ENCODE measurements at regions not wholly inside any gene's neighbourhood (a gene's known extent, or its start where the extent isn't known, plus 50 kb on each side); places are given as distances from the start of the nearest gene placed in this dataset.
A peak's percentile ranks its signal among the peaks of the same experiment; 100 is the strongest.
"Not testable (repeated sequence)": the region's sequence is repeated elsewhere in the genome, so short reads cannot be mapped to it uniquely, and the experiment has no call there.

DNA sequence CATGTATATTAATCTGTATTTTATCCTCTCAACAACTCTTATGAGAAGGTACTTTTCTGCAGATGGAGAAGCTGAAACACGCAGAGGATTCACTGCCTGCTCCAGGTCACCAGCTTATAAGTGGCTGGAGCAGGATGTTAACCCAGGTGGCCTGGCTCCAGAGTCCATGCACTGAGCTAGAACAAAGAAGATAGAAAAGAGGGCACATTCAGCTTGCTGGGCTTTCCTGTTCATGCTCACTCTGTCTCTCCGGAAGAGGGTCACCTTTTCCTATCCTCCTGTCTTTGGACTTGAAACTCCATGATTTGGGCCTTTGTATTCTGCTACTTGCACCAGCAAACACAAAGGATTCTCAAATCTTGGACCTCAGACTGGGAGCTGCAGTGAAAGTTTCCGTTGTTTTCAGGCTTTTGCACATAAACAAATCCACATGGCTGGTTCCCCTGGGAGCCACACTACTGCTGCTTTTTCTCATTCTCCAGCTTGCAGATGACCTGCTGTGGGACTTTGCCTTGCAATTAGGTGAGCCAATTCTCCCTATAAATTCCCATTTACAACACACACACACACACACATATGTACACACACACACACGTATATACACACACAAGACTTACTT is 117.3 kb upstream of the GRK3 start:
- peaks cover 32% of the 10 kb centered on the region for H3K4me1 Mint-ChIP-seq
- DNase-seq: no peak
- intact Hi-C loops (cut with micrococcal nuclease): loop anchor here (5.0 to 10.0 kb wide), 3 partner anchors 82 to 325 kb away; no protein-coding TSS in a partner anchor
- no peak overlapping the region for H3K27ac Mint-ChIP-seq
- no peaks in the 10 kb centered on the region for H3K9me3 Mint-ChIP-seq
- peak overlapping the region; percentile 90 for H3K4me3 Mint-ChIP-seq
- peaks cover 14% of the 10 kb centered on the region for H3K36me3 Mint-ChIP-seq (ENCODE audit: low read depth)
- H3K27me3 Mint-ChIP-seq: no peaks in the 10 kb centered on the region

DNA sequence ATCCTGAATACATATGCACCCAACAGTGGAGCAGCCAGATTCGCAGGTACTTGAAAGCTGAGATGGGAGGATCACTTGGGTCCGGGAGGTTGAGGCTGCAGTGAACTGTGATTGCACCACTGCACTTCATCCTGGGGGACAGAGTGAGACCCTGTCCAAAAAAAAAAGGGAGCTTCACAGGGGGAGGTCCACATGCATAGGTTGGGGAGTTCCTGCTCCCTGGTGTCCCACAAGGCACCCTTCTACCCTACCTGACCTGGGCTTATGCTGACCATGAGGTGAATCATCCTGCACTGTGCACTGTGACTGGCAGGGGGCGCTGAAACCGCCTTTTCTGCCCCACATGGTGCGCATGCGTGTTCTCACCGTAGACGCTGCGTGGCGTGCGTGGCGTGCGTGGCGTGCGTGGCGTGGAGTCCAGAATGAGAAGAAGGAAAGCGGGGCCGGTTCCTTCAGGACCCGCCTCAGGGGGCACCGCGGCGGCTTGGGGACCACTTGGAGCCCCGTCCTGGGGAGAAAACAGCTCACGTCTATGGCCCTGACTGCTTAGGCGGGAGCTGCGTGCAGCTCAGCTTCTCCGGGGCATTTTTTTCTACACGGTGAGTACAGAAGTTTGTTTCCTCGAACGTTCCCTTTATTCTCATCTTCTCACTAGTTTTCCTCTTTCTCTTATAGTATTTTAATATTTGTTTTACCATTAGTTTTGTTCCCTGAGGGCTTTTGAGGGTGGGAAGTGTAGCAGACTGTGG is 116.6 kb upstream of the GRK3 start:
- peak; percentile 97 for DNase-seq
- Mint-ChIP-seq H3K4me3 (peak overlapping the region; percentile 90), H3K27me3 (no peaks in the 10 kb centered on the region), H3K27ac (peak overlapping the region; percentile 95), H3K4me1 (peaks cover 39% of the 10 kb centered on the region), H3K36me3 (ENCODE audit: low read depth) (peaks cover 21% of the 10 kb centered on the region), H3K9me3 (no peaks in the 10 kb centered on the region)
- intact Hi-C loops (cut with micrococcal nuclease): loop anchor here (5.0 to 10.0 kb wide), 3 partner anchors 83 to 324 kb away; no protein-coding TSS in a partner anchor

DNA sequence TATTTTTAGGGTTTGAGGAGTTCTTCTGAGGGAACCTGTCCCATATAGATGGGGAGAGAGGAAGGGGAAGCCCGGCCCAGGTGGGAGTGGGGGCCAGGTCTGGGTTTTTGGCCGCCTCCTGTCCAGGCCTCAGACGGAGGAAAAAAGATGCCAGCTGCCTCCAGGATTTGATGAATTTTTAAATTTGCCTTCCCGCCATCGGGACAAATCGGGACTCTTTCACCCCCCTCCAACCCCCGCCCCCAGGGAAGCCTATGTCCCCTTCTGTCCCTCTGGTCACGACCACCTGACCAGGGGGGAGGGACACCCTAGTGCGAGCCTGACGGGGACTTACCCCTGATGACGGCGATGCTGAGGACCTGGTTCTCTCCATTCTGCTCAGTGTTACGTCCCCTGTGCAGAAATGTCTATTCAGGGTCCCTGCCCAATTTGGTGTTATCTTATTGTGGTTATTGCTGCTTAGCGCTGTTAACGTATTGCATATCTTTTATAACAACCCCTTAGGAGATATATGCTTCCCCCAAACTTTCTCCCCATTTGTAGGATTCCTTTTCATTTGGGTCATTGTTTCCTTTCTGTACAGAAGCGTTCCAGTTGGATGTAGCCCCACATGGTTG is 115.9 kb upstream of the GRK3 start:
- intact Hi-C loops (cut with micrococcal nuclease): loop anchor here (5.0 to 10.0 kb wide), 3 partner anchors 84 to 324 kb away; no protein-coding TSS in a partner anchor
- no peaks in the 10 kb centered on the region for H3K27me3 Mint-ChIP-seq
- DNase-seq: peak; percentile 70
- peak overlapping the region; percentile 90 for H3K4me3 Mint-ChIP-seq
- H3K27ac Mint-ChIP-seq: peak overlapping the region; percentile 95
- no peaks in the 10 kb centered on the region for H3K9me3 Mint-ChIP-seq
- H3K4me1 Mint-ChIP-seq: peaks cover 41% of the 10 kb centered on the region
- peaks cover 23% of the 10 kb centered on the region for H3K36me3 Mint-ChIP-seq (ENCODE audit: low read depth)

DNA sequence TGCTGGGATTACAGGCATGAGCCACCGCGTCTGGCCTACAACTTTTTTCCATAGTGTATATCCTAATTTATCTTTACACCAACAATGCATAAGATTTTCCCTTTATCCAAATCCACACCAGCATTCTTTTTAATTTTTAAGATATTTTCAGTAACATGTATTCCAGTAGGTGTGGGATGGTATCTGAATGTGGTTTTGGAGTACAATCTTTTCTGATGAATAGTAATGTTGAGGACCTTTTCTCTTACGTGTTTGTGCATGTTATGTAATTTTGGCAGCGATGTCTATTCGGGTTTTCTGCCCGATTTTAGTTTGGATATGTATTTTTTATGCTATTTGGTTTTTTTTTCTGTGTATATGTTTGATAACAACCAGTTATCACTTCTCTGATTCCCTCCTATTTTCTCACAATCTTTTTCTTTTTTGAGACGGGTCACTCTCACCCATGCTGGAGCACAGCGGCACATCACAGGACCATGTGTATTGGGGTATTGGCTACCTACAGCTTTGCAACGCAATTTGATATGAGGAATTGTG is 114.6 kb upstream of the GRK3 start:
- Mint-ChIP-seq H3K4me3 (peak overlapping the region; percentile 90), H3K27ac (peak overlapping the region; percentile 34), H3K9me3 (no peaks in the 10 kb centered on the region), H3K36me3 (ENCODE audit: low read depth) (peaks cover 34% of the 10 kb centered on the region), H3K27me3 (no peaks in the 10 kb centered on the region), H3K4me1 (peaks cover 47% of the 10 kb centered on the region)
- no peak for DNase-seq
- intact Hi-C loops (cut with micrococcal nuclease): loop anchor here (5.0 to 10.0 kb wide), 3 partner anchors 85 to 322 kb away; no protein-coding TSS in a partner anchor

DNA sequence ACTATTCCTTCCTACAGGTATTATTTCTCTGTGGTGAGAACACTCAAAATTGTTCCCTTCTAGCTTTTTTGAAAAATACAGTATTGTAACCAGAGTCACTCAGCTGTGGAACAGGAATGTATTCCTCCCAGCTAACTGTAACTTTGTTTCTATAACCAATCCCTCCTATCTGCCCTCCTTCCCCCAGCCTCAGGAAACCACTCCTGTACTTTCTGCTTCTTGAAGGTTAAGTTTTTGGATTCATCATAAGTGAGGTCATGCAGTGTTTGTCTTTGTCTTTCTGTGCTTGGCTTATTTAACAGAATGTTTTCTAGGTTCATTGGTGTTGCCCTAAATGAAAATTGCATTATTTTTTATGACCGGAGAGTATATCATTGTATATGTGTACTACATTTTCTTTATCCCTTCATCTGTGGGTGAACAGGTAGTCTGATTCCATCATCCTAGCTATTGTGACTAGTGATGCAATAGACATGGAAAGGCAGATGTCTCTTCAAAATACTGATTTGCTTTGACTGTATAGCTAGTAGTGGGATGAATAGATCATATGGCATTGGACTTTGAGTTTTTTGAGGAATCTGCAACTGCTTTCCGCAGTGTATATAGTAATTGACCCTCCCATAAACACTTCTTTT is 112.9 kb upstream of the GRK3 start:
- Mint-ChIP-seq H3K36me3 (ENCODE audit: low read depth) (peaks cover 41% of the 10 kb centered on the region), H3K4me3 (peak overlapping the region; percentile 61), H3K27me3 (no peaks in the 10 kb centered on the region), H3K4me1 (peaks cover 50% of the 10 kb centered on the region), H3K27ac (peak overlapping the region; percentile 56), H3K9me3 (no peaks in the 10 kb centered on the region)
- DNase-seq: no peak
- intact Hi-C loops (cut with micrococcal nuclease): loop anchor here (2.0 kb wide), 1 partner anchor 47 kb away; no protein-coding TSS in a partner anchor

GRCh38 chr22:25452116-25452700 is 112.3 kb upstream of the GRK3 start:
- H3K36me3 Mint-ChIP-seq (ENCODE audit: low read depth): peaks cover 44% of the 10 kb centered on the region
- no peak for DNase-seq
- H3K27ac Mint-ChIP-seq: peak overlapping the region; percentile 59
- intact Hi-C loops (cut with micrococcal nuclease): loop anchor here (2.0 kb wide), 1 partner anchor 47 kb away; no protein-coding TSS in a partner anchor
- H3K4me1 Mint-ChIP-seq: peaks cover 53% of the 10 kb centered on the region
- H3K4me3 Mint-ChIP-seq: peak overlapping the region; percentile 61
- H3K27me3 Mint-ChIP-seq: no peaks in the 10 kb centered on the region
- no peaks in the 10 kb centered on the region for H3K9me3 Mint-ChIP-seq

GRCh38 chr22:25453058-25453457 is 111.4 kb upstream of the GRK3 start:
- peak overlapping the region; percentile 61 for H3K27ac Mint-ChIP-seq
- H3K9me3 Mint-ChIP-seq: no peaks in the 10 kb centered on the region
- no peak overlapping the region for H3K4me3 Mint-ChIP-seq
- no peaks in the 10 kb centered on the region for H3K27me3 Mint-ChIP-seq
- H3K36me3 Mint-ChIP-seq (ENCODE audit: low read depth): peaks cover 42% of the 10 kb centered on the region
- no peak for DNase-seq
- intact Hi-C loops (cut with micrococcal nuclease): loop anchor here (1.0 to 2.0 kb wide), 2 partner anchors 31 to 48 kb away; no protein-coding TSS in a partner anchor
- H3K4me1 Mint-ChIP-seq: peaks cover 46% of the 10 kb centered on the region

GRCh38 chr22:25453557-25453956 is 110.9 kb upstream of the GRK3 start:
- Mint-ChIP-seq H3K27ac (peak overlapping the region; percentile 61), H3K4me1 (peaks cover 46% of the 10 kb centered on the region), H3K36me3 (ENCODE audit: low read depth) (peaks cover 45% of the 10 kb centered on the region), H3K9me3 (no peaks in the 10 kb centered on the region), H3K4me3 (no peak overlapping the region), H3K27me3 (no peaks in the 10 kb centered on the region)
- intact Hi-C loops (cut with micrococcal nuclease): loop anchor here (1.0 to 2.0 kb wide), 2 partner anchors 31 to 49 kb away; no protein-coding TSS in a partner anchor
- DNase-seq: no peak

- peaks cover 28% of the 10 kb centered on the region for H3K4me1 Mint-ChIP-seq
- H3K9me3 Mint-ChIP-seq; H3K4me3 Mint-ChIP-seq; H3K27me3 Mint-ChIP-seq; H3K27ac Mint-ChIP-seq; DNase-seq; intact Hi-C loops (cut with micrococcal nuclease): not testable (repeated sequence)
- peaks cover 63% of the 10 kb centered on the region for H3K36me3 Mint-ChIP-seq (ENCODE audit: low read depth)
Measured at GRCh38 chr22:25456300-25457043, 108.0 kb upstream of the GRK3 start.

DNA sequence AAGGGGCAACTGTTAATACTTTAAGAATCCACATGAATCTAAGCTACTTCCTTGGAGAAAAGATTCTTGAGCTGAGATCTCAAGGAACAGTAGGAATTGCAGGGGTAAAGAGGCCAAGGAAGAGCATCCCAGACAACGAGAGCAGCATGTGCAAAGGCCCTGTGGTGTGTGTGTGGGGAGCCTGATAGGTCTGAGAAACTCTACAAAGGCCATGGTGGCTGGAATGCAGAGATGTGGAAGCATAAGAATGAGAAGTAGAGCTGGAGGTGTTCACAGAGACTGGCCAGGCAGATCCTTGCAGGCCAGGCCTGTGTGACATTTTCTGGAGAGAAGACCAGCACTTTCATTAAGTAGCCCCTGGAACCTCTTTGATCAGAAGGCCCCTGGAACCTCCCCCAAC is 105.8 kb upstream of the GRK3 start:
- H3K27ac Mint-ChIP-seq; intact Hi-C loops (cut with micrococcal nuclease); H3K4me3 Mint-ChIP-seq; H3K27me3 Mint-ChIP-seq; H3K9me3 Mint-ChIP-seq; DNase-seq: not testable (repeated sequence)
- peaks cover 17% of the 10 kb centered on the region for H3K4me1 Mint-ChIP-seq
- peaks cover 58% of the 10 kb centered on the region for H3K36me3 Mint-ChIP-seq (ENCODE audit: low read depth)

- DNase-seq; H3K9me3 Mint-ChIP-seq; H3K27me3 Mint-ChIP-seq; H3K27ac Mint-ChIP-seq; H3K4me3 Mint-ChIP-seq; intact Hi-C loops (cut with micrococcal nuclease): not testable (repeated sequence)
- Mint-ChIP-seq H3K4me1 (peaks cover 16% of the 10 kb centered on the region), H3K36me3 (ENCODE audit: low read depth) (peaks cover 48% of the 10 kb centered on the region)
Measured at GRCh38 chr22:25460682-25461081, 103.8 kb upstream of the GRK3 start.

GRCh38 chr22:25461301-25461700 is 103.2 kb upstream of the GRK3 start:
- Mint-ChIP-seq H3K9me3 (no peaks in the 10 kb centered on the region), H3K27ac (no peak overlapping the region), H3K4me3 (no peak overlapping the region), H3K27me3 (no peaks in the 10 kb centered on the region), H3K36me3 (ENCODE audit: low read depth) (peaks cover 52% of the 10 kb centered on the region), H3K4me1 (peaks cover 22% of the 10 kb centered on the region)
- DNase-seq: no peak
- intact Hi-C loops (cut with micrococcal nuclease): no loop called here

All from activated CD4-positive, alpha-beta T cell treated with anti-CD3 and anti-CD28 coated beads, Interleukin-2, amount 10 ng/mL, durations not matched to agents 24 days and 14 days (primary cell).